ENCODE measurements at regions not wholly inside any gene's neighbourhood (a gene's known extent, or its start where the extent isn't known, plus 50 kb on each side); places are given as distances from the start of the nearest gene placed in this dataset.

- ChIA-PET POLR2A (no interaction called here), CTCF (no interaction called here)
- FAIRE-seq: no peak
- TF ChIP-seq CHD2 (IDR thresholded peaks at IDR 0.05; ENCODE audit: low read length, partially characterized antibody) (no peak), E2F6 (IDR thresholded peaks at IDR 0.05; ENCODE audit: borderline replicate concordance, low read depth) (peak; percentile 55; the same call in 1 of the 2 replicates), POLR2AphosphoS2 (conservative IDR thresholded peaks at IDR 0.05; ENCODE audit: low read length) (no peak), MAX (IDR thresholded peaks at IDR 0.05) (0 out of 2 replicates have a peak, but pooled peaks have one; percentile 20)
- H3K4me2 ChIP-seq: no peak overlapping the region; the same call in 2 of the 3 replicates
- ATAC-seq: no peak
- H3K4me3 ChIP-seq: no peak overlapping the region
- no peak overlapping the region for H3K27ac ChIP-seq
- no peak for DNase-seq (ENCODE audit: low read depth in 1 of 2, low spot score in 1 of 2)
- 0 out of 3 replicates have a peak, but pooled peaks cover 7% of the 10 kb centered on the region for H3K9me3 ChIP-seq
- 4% methylated on average over 2 of the region's 2 CpGs for WGBS (ENCODE audit: missing lambda C conversion rate)
- H3K4me1 ChIP-seq: no peaks in the 10 kb centered on the region
Measured at GRCh38 chr2:12032975-12033374, 286.5 kb downstream of the LPIN1 start.

GRCh38 chr2:12033494-12033893 lies 287.1 kb downstream of the LPIN1 start:
- Histone ChIP-seq H3K9me3 (peaks cover 10% of the 10 kb centered on the region; the same call in 2 of the 3 replicates), H3K27ac (no peak overlapping the region), H3K4me2 (no peak overlapping the region; the same call in 2 of the 3 replicates), H3K4me3 (no peak overlapping the region), H3K4me1 (no peaks in the 10 kb centered on the region)
- DNase-seq (ENCODE audit: low read depth in 1 of 2, low spot score in 1 of 2) (no peak), ATAC-seq (no peak), FAIRE-seq (no peak)
- TF ChIP-seq EP300 (IDR thresholded peaks at IDR 0.05): no peak
- TF ChIP-seq CTCF (IDR thresholded peaks at IDR 0.05): no peak
- TF ChIP-seq CEBPB (IDR thresholded peaks at IDR 0.05): no peak
- TF ChIP-seq FOSL2 (IDR thresholded peaks at IDR 0.05): no peak
- no peak for TF ChIP-seq FOSL2 (CRISPR knock-in tag; IDR thresholded peaks at IDR 0.05)
- no peak for TF ChIP-seq E2F6 (IDR thresholded peaks at IDR 0.05; ENCODE audit: borderline replicate concordance, low read depth)
- no peak for TF ChIP-seq HOXA7 (CRISPR knock-in tag; IDR thresholded peaks at IDR 0.05)
- no peak for TF ChIP-seq MYC (IDR thresholded peaks at IDR 0.05; ENCODE audit: borderline replicate concordance, low read length)
- POLR2A ChIA-PET: no interaction called here
- CTCF ChIA-PET: no interaction called here
- WGBS (ENCODE audit: missing lambda C conversion rate): 28% methylated on average over 6 of the region's 6 CpGs

GRCh38 chr2:12034382-12034781 lies 287.9 kb downstream of the LPIN1 start:
- POLR2A ChIA-PET: no interaction called here
- ATAC-seq (no peak), DNase-seq (ENCODE audit: low read depth in 1 of 2, low spot score in 1 of 2) (no peak), FAIRE-seq (no peak)
- Histone ChIP-seq H3K4me3 (no peak overlapping the region), H3K4me1 (no peaks in the 10 kb centered on the region), H3K4me2 (no peak overlapping the region), H3K9me3 (peaks cover 15% of the 10 kb centered on the region), H3K27ac (no peak overlapping the region)
- CTCF ChIA-PET: interaction anchor here (1.4 kb wide), 1 partner anchor 16 kb away, joined by 3 read pairs; no protein-coding TSS in a partner anchor
- TF ChIP-seq E2F6 (IDR thresholded peaks at IDR 0.05; ENCODE audit: borderline replicate concordance, low read depth) (no peak), ZSCAN20 (CRISPR knock-in tag; IDR thresholded peaks at IDR 0.05) (no peak), RFX5 (IDR thresholded peaks at IDR 0.05) (no peak), HOXB5 (CRISPR knock-in tag; IDR thresholded peaks at IDR 0.05) (no peak), HES2 (IDR thresholded peaks at IDR 0.05) (no peak), SMC3 (IDR thresholded peaks at IDR 0.05) (no peak), NPAS2 (CRISPR knock-in tag; IDR thresholded peaks at IDR 0.05; ENCODE audit: borderline replicate concordance) (no peak), MYC (IDR thresholded peaks at IDR 0.05; ENCODE audit: borderline replicate concordance, low read length) (no peak), MAX (IDR thresholded peaks at IDR 0.05) (no peak), EP300 (IDR thresholded peaks at IDR 0.05) (no peak), JUNB (IDR thresholded peaks at IDR 0.05) (no peak), KDM1A (IDR thresholded peaks at IDR 0.05; ENCODE audit: low read depth) (no peak), BHLHE40 (IDR thresholded peaks at IDR 0.05; ENCODE audit: low read depth, low read length) (no peak), POLR2AphosphoS2 (conservative IDR thresholded peaks at IDR 0.05; ENCODE audit: low read length) (no peak), ZNF302 (CRISPR knock-in tag; IDR thresholded peaks at IDR 0.05) (no peak)
- 26% methylated on average over 8 of the region's 8 CpGs for WGBS (ENCODE audit: missing lambda C conversion rate)

Measured in A549 (cell line).